ENCODE measurements at regions not wholly inside any gene's neighbourhood (a gene's known extent, or its start where the extent isn't known, plus 50 kb on each side); places are given as distances from the start of the nearest gene placed in this dataset.

- TF ChIP-seq CTCF (conservative IDR thresholded peaks at IDR 0.05; ENCODE audit: low read depth in 2 of 2): no peak
- TF ChIP-seq EZH2phosphoT487 (IDR thresholded peaks at IDR 0.05; ENCODE audit: unreplicated experiment): no peak
- TF ChIP-seq POLR2AphosphoS5 (IDR thresholded peaks at IDR 0.05; ENCODE audit: low read depth): no peak
- no peak for TF ChIP-seq EZH2 (IDR thresholded peaks at IDR 0.05; ENCODE audit: low read depth, unreplicated experiment)
- TF ChIP-seq STAT1 (IDR thresholded peaks at IDR 0.05; ENCODE audit: unreplicated experiment): no peak
- no peak for TF ChIP-seq REST (IDR thresholded peaks at IDR 0.05; ENCODE audit: unreplicated experiment)
- no peak for TF ChIP-seq NANOG (IDR thresholded peaks at IDR 0.05; ENCODE audit: borderline replicate concordance)
- TF ChIP-seq ZNF331 (CRISPR knock-in tag; IDR thresholded peaks at IDR 0.05; ENCODE audit: low read depth): no peak
Observed at GRCh38 chr9:95762322-95762721, 113.2 kb upstream of the ERCC6L2 start.

All from GM23338 (cell line).